ENCODE measurements at regions not wholly inside any gene's neighbourhood (a gene's known extent, or its start where the extent isn't known, plus 50 kb on each side); places are given as distances from the start of the nearest gene placed in this dataset.
A peak's percentile ranks its signal among the peaks of the same experiment; 100 is the strongest.

DNA sequence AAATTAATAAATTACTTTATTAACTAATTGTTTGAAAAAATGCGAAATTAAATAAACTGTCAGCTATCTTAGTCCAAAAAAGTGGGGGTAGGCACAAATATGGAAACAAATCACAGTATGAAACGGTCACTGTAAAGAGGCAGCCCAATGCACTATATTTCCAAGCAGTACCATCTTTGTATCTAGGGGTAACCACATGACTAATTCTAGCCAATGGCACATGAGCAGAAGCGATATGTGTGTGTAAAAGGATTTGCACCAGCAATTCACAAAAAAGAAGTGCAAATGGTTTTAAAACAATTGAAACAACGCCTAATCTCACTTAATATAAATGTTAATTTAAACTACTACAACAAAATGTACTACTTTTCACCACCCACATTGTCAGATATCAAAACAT lies 129.5 kb upstream of the PRNP start:
- DNase-seq (ENCODE audit: low read depth), result no peak

- DNase-seq (ENCODE audit: low read depth), result peak; percentile 53
Measured at GRCh38 chr20:4555188-4555890, 130.9 kb upstream of the PRNP start.

- no peak for DNase-seq (ENCODE audit: low read depth)
Measured at GRCh38 chr20:4554346-4554745, 131.9 kb upstream of the PRNP start.

GRCh38 chr20:4552075-4552640 lies 134.1 kb upstream of the PRNP start:
- DNase-seq (ENCODE audit: low read depth), result no peak

GRCh38 chr20:4550740-4551139 lies 135.5 kb upstream of the PRNP start:
- no peak for DNase-seq (ENCODE audit: low read depth)

- DNase-seq (ENCODE audit: low read depth), result peak; percentile 13
Measured at GRCh38 chr20:4549711-4550259, 136.5 kb upstream of the PRNP start.

GRCh38 chr20:4548552-4548951 lies 137.7 kb upstream of the PRNP start:
- DNase-seq (ENCODE audit: low read depth), result no peak

DNA sequence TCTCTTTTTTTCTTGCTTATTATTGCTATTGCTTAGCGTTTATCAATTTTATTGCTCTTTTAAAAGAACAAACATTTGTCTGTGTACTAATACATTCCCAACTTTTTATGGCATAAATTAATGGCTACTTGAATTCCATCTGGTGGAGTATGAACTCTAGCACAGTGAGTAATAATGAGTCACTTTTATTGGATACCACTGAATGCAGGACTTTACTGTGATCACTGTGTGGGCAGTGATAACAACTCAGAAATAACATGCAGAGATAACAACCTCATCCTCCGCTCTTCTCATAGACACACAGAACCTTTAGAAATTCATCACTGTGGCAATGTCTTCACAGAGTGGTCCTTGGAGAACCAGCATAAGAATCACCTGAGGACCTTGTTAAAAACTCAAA lies 139.5 kb upstream of the PRNP start:
- peak; percentile 90 for DNase-seq (ENCODE audit: low read depth)

GRCh38 chr20:4546342-4546741 lies 139.9 kb upstream of the PRNP start:
- DNase-seq (ENCODE audit: low read depth), result no peak

GRCh38 chr20:4545526-4545925 lies 140.7 kb upstream of the PRNP start:
- DNase-seq (ENCODE audit: low read depth), result peak; percentile 78

GRCh38 chr20:4544765-4545164 lies 141.5 kb upstream of the PRNP start:
- peak; percentile 72 for DNase-seq (ENCODE audit: low read depth)

DNA sequence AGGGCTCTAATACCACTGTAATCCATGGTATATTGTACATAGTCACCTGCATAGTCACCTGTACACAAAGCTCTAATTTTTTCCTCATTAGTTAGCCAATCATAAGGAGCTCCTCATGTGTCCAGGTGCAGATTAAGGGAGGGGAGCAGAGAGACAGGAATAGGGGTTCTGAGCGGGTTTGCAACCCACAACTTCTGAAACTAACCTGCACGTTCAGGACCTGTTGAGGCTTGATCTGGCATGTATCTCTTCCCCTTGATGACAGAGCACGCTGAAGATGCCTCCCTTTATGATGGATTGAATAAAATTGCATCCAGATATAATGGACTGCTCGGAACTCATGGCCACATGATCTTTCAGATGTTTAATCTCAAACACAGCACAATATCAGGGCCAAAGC lies 144.0 kb upstream of the PRNP start:
- no peak for DNase-seq (ENCODE audit: low read depth)

GRCh38 chr20:4534315-4534714 lies 151.9 kb upstream of the PRNP start:
- no peak for DNase-seq (ENCODE audit: low read depth)

DNA sequence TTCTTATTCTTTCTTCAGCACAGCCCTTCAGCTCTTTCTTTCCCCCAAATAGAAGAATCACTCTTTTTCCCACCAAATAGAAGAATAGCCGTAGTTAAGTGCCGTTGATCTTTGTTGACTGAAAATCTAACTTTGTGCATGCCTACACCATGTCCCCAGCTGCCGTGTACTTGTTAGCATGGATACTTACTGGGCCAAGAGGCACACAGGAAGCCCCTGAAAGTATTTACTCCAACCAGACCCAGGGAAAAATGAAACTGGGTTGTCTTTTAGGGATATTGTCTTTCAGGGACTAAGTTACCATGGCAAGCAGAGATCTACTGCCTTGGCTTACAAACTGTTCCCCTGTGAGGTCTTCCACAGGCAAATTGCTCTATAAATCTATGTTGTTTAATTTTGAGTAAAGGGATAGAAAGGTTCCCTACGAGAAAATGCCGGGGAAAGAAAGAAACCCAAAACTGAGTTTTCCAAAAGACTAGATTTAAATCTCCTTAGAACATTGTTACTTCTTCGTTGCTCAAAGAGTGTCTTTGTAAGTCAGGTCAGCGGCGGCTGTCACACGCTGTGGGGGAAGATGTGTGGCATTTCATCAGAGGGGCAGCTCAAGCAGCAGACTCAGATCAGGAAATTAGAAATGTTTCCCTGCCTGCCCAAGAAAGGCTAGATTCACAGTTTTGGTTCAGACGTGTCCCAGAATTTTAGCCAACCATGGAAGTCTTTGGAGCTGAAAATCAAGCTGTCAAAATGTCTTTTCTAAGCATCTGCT lies 152.7 kb upstream of the PRNP start:
- no peak for DNase-seq (ENCODE audit: low read depth)

DNA sequence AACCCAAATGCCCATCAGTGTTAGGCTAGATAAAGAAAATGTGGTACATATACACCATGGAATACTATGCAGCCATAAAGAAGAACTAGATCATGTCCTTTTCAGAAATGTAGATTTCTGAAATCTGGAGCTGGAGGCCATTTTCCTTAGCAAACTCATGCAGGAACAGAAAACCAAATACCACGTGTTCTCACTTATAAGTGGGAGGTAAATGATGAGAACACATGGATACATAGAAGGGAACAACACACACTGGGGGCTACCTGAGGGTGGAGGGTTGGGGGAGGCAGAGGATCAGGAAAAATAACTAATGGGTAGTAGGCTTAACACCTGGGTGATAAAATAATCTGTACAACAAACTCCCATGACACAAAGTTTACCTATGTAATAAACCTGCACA lies 153.5 kb upstream of the PRNP start:
- DNase-seq (ENCODE audit: low read depth), result no peak

- DNase-seq (ENCODE audit: low read depth), result no peak
Measured at GRCh38 chr20:4524792-4525191, 161.5 kb upstream of the PRNP start.

GRCh38 chr20:4524307-4524706 lies 161.9 kb upstream of the PRNP start:
- DNase-seq (ENCODE audit: low read depth), result no peak

DNA sequence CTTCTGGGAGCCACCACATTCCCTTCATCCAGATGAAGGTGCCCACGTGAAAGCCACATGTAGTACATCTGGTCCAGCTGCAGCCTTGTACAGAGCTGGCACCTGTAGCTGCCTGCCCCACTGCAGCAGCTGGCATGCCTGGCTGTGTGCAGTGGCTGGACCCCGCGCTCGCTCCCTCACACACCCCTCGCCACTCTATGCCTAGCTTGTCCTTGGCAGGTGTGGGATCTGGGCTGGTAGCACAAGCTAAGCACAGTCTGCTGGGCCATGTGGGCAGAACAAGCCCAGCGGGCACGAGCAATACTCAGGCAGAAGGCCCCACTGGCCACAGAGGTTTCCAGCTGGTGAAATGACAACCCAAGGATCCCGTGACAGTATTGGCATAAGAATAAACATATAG lies 163.9 kb upstream of the PRNP start:
- no peak for DNase-seq (ENCODE audit: low read depth)

DNA sequence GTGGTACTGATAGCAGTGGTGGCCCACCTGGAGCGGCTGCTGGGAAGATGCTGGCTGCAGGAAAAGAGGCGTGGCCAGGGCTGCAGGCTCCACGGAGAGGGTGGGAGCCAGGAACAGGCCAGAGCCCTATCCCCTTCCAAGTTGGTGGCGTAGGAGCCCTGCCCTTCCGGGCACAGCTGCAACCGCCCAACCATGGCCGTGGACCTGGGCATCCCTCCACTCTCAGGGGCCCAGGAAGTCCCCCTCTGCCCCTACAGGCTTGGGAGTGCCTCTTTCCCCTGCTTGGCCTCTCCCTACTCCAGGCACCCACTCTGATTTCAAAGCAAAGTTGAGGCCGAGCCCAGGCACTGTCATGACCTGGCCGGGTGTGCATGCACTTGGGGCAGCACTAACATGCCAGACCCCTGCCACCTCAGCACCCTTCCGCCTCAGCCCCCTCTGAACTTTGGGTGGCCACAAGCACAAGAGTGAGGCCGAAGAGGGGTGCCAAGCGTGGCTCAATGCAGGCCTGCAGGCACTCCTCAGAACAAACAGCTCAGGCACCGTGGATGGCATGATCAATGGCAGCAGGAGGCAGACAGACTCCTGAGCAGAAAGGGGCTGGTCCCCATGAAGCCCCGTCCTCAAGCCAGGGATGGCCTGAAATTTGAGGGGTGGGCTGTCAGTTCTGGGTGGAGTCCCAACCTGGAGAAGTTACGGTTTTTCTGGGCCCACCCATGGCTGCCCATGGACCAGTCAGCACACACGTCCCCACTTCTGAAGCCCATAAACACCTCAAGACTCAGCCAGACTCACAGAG lies 164.9 kb upstream of the PRNP start:
- no peak for DNase-seq (ENCODE audit: low read depth)

DNA sequence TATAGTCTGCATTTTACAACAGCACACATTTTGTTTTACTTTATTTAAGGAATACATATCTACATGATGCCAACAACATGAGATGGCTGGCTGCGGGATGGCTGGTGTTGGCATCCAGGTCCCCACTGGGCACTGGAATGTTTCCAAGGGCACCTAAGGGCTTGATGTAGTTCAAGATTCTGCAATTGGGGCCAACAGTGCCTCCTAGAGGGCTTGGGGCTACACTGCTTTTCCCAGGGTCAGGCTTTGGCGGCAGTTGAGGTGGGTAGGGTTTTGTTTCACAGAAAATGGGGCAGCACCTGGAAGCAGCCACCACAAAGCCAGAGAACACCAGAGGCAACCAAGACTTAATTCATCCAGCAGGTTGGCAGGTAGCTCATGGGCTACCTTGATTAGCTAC lies 166.7 kb upstream of the PRNP start:
- DNase-seq (ENCODE audit: low read depth), result peak; percentile 19

- DNase-seq (ENCODE audit: low read depth), result no peak
Measured at GRCh38 chr20:4516876-4517275, 169.4 kb upstream of the PRNP start.

DNA sequence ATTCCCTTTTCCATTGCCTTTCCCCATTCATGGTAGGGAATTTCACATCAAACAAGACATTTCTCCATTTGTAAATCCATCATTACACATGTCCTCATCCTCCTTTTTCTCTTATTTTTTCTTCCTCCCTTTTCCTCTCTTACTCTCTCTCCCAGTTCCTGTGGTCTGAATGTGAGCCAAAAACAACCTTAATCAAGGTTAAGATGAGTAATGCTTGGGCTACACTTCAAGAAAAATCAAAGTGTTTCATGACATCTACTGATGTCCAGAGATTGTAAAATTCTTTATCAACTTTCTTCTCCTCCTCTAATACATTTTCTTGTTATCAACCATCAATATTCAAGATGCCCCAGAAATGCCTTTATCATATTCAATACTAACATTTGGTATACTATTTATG lies 172.5 kb upstream of the PRNP start:
- DNase-seq (ENCODE audit: low read depth), result peak; percentile 86
